Spleen (tissue), 11 donors: ENCODE measurements at regions not wholly inside any gene's neighbourhood (a gene's known extent, or its start where the extent isn't known, plus 50 kb on each side); places are given as distances from the start of the nearest gene placed in this dataset.
"Not testable (repeated sequence)": the region's sequence is repeated elsewhere in the genome, so short reads cannot be mapped to it uniquely, and the experiment has no call there.

Experiments
- DNase-seq: peaks from one replicate; pipeline ENCODE4 v3.0.0-alpha.2; 2020
- H3K27ac ChIP-seq, 8 donors: fragments of 200-600 bp; sonication (generic) in 7 of 8; 1 replicate in 4 of 8; 2 replicates in 4 of 8; pipeline versions ENCODE4 v1.5.0 to v1.8.0; 2016 to 2021; ENCODE audit warnings: inconsistent platforms in 4 of 8, mild to moderate bottlenecking in 4 of 8, moderate library complexity in 1 of 8
- H3K27me3 ChIP-seq, 7 donors: fragments of 200-600 bp; sonication (generic) in 6 of 7; replicated peaks in 1 of 7; 1 replicate in 4 of 7; 2 replicates in 3 of 7; pipeline versions ENCODE4 v1.5.0 to v1.8.0; 2016 to 2021; ENCODE audit warnings: inconsistent platforms in 3 of 7, mild to moderate bottlenecking in 1 of 7
- H3K36me3 ChIP-seq, 6 donors: fragments of 200-600 bp; sonication (generic) in 5 of 6; 1 replicate in 4 of 6; 2 replicates in 2 of 6; pipeline versions ENCODE4 v1.5.0 to v1.8.0; 2016 to 2021; ENCODE audit warnings: inconsistent platforms in 2 of 6
- H3K4me1 ChIP-seq, 6 donors: fragments of 200-600 bp; sonication (generic) in 5 of 6; 1 replicate in 3 of 6; 2 replicates in 3 of 6; pipeline versions ENCODE4 v1.5.0 to v1.8.0; 2016 to 2021; ENCODE audit warnings: inconsistent platforms in 3 of 6
- H3K4me3 ChIP-seq, 8 donors: fragments of 200-600 bp; sonication (generic) in 7 of 8; 1 replicate in 4 of 8; 2 replicates in 4 of 8; pipeline versions ENCODE4 v1.5.0 to v1.8.0; 2016 to 2021; ENCODE audit warnings: inconsistent platforms in 4 of 8, mild to moderate bottlenecking in 4 of 8, moderate library complexity in 2 of 8
- H3K9me3 ChIP-seq, 8 donors: fragments of 200-600 bp; sonication (generic) in 7 of 8; 1 replicate in 4 of 8; 2 replicates in 4 of 8; pipeline versions ENCODE4 v1.5.0 to v1.8.0; 2016 to 2021; ENCODE audit warnings: inconsistent platforms in 4 of 8
- POLR2A ChIP-seq, 3 donors: fragments of 450-650 bp; IDR thresholded peaks; one replicate each; pipeline ENCODE4 v1.5.1; 2017; ENCODE audit warnings: antibody characterized with exemption in 3 of 3, mild to moderate bottlenecking in 1 of 3
- POLR2AphosphoS5 ChIP-seq, 3 donors: sonication (generic); formaldehyde crosslinking; IDR thresholded peaks; one replicate each; pipeline ENCODE4 v1.5.1; 2017; ENCODE audit warnings: antibody characterized with exemption in 3 of 3
- WGBS, 5 donors: extraction: QIAGEN DNeasy Blood & Tissue Kit in 3 of 5; methylation state at CpG; one replicate each; pipeline versions ENCODE4 v1.1.5 to v1.1.7; 2013 to 2018; 5-methylcytosine and 5-hydroxymethylcytosine counted together
- intact Hi-C: fragments of 100-400 bp; cut with DNase I; formaldehyde crosslinking; loops from one replicate; pipeline ENCODE4 v1.15.0; 2023; ENCODE audit warnings: low total_unique reads
- TF ChIP-seq, protein P1 (sequence below), 11 experiments: fragments of 200-600 bp in 7 of 11; fragments of 450-650 bp in 4 of 11; sonication (generic) in 4 of 11; IDR thresholded peaks in 8 of 11; conservative IDR thresholded peaks in 3 of 11; 1 replicate in 7 of 11; 2 replicates in 4 of 11; pipeline versions ENCODE4 v1.4.0 to v1.8.0; 2016 to 2021; ENCODE audit warnings: antibody characterized with exemption in 11 of 11, inconsistent platforms in 4 of 11, mild to moderate bottlenecking in 1 of 11
- donor health status: healthy with polysubstance abuse.
- donor health status: DM: no; HTN: no; CAD: no; lungs with moderate emphysema.
- donor health status: DM: no; HTN: no; CAD: no.
- donor health status: Bipolar disorder and iron deficiency.
- donor health status: healthy.
- donor health status: DM: no; HTN: no; CAD: no.
- donor health status: DM: yes; HTN: yes; CAD: no.

DNA sequence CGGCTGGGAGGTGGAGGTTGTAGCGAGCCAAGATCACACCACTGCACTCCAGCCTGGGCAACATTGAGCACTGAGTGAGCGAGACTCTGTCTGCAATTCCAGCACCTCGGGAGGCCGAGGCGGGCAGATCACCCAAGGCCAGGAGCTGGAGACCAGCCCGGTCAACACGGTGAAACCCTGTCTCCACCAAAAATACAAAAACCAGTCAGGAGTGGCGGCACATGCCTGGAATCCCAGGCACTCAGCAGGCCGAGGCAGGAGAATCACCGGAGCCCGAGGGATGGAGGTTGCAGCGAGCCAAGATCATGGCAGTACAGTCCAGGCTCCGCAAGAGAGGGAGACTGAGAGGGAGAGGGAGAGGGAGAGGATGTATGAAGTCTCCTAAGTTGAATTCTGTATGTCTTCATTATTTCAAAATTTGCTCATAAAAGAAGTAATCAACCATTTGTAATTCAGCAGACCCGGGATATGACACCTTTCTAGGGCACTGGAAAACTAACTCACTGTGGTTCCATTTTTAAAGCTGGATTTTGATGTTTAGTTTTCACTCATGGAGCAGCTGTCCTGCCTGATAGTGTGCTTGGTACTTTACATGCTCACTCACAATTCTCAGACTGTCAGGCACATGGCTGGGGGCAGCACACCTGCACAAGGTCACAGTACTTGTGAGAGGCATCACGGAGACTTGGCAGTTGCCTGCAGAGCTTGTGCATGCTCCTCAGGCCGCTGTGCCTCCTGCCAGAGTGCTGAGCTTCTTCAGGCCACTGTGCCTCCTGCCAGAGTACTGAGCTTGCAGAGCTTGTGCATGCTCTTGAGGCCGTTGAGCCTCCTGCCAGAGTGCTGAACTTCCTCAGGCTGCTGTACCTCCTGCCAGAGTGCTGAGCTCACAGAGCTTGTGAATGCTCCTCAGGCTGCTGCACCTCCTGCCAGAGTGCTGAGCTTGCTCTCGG, 106.2 kb downstream of the ERMARD start:
- Histone ChIP-seq H3K36me3 (no peaks in the 10 kb centered on the region), H3K27me3 (peaks cover 0 to 4% (median 0%) of the 10 kb centered on the region in 7 donors), H3K4me3 (no peak overlapping the region), H3K9me3 (peaks cover 0 to 33% (median 19%) of the 10 kb centered on the region in 8 donors), H3K27ac (no peak overlapping the region), H3K4me1 (peaks cover 0 to 13% (median 8%) of the 10 kb centered on the region in 6 donors)
- 91 to 94% (median 92%) methylated on average over 15 to 19 of the region's 19 CpGs for WGBS, 5 donors
- TF ChIP-seq, protein P1, sequence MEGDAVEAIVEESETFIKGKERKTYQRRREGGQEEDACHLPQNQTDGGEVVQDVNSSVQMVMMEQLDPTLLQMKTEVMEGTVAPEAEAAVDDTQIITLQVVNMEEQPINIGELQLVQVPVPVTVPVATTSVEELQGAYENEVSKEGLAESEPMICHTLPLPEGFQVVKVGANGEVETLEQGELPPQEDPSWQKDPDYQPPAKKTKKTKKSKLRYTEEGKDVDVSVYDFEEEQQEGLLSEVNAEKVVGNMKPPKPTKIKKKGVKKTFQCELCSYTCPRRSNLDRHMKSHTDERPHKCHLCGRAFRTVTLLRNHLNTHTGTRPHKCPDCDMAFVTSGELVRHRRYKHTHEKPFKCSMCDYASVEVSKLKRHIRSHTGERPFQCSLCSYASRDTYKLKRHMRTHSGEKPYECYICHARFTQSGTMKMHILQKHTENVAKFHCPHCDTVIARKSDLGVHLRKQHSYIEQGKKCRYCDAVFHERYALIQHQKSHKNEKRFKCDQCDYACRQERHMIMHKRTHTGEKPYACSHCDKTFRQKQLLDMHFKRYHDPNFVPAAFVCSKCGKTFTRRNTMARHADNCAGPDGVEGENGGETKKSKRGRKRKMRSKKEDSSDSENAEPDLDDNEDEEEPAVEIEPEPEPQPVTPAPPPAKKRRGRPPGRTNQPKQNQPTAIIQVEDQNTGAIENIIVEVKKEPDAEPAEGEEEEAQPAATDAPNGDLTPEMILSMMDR (IDR thresholded peaks at IDR 0.05 in 8 of 11, conservative IDR thresholded peaks at IDR 0.05 in 3 of 11), result no peak
- TF ChIP-seq POLR2AphosphoS5 (IDR thresholded peaks at IDR 0.05) (no peak), POLR2A (IDR thresholded peaks at IDR 0.05) (no peak)
- peak; percentile 58 for DNase-seq
- intact Hi-C loops, result no loop called here

DNA sequence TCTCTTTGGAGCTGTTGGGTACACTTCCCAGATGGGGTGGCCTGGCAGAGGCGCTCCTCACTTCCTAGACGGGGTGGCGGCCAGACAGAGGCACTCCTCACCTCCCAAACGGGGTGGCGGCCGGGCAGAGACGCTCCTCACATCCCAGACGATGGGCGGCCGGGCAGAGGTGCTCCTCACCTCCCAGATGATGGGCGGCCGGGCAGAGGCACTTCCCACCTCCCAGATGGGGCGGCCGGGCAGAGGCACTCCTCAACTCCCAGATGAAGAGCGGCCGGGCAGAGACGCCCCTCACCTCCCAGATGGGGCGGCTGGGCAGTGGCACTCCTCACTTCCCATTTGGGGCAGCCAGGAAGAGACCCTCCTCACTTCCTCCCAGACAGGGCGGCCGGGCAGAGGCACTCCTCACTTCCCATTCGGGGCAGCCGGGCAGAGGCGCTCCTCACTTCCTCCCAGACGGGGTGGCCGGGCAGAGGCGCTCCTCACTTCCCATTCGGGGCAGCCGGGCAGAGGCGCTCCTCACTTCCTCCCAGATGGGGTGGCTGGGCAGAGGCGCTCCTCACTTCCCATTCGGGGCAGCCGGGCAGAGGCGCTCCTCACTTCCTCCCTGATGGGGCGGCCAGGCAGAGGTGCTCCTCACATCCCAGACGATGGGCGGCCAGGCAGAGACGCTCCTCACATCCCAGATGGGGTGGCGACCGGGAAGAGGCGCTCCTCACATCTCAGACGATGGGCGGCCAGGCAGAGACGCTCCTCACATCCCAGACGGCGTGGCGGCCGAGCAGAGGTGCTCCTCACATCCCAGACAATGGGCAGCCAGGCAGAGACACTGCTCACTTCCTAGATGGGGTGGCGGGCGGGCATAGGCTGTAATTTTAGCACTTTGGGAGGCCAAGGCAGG, 105.3 kb downstream of the ERMARD start:
- intact Hi-C loops, H3K36me3 ChIP-seq, H3K4me3 ChIP-seq, H3K27ac ChIP-seq, H3K27me3 ChIP-seq: not testable (repeated sequence)
- Histone ChIP-seq H3K9me3 (peaks cover 0 to 33% (median 19%) of the 10 kb centered on the region in 8 donors), H3K4me1 (peaks cover 0 to 17% (median 8%) of the 10 kb centered on the region in 6 donors)
- DNase-seq, result peak; percentile 37
- 86 to 93% (median 90%) methylated on average over 34 to 49 of the region's 49 CpGs for WGBS, 5 donors

DNA sequence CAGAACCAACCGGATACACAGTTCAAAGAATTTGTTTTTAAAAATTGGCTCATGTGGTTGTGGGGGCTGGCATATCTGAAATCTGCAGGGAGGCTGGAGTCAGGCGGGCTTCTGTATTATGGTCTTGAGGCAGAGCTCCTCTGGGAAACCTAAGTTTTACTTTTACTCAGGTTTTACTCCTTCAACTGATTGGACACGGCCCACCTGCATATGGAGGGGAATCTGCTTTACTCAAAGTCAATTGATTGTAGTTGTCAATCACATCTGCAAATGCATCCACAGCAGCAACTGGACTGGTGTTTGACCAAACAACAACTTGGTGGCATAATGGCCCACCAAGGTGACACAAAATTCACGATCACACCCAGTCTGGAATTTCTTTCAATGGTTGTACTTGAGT, 103.4 kb downstream of the ERMARD start:
- DNase-seq, result no peak
- WGBS, 5 donors, result 90 to 98% (median 94%) methylated on average over 4 of the region's 4 CpGs
- no peak overlapping the region for H3K4me3 ChIP-seq
- H3K27ac ChIP-seq, result no peak overlapping the region
- no peaks in the 10 kb centered on the region for H3K27me3 ChIP-seq
- no peaks in the 10 kb centered on the region for H3K36me3 ChIP-seq
- H3K9me3 ChIP-seq, result peaks cover 0 to 33% (median 19%) of the 10 kb centered on the region in 8 donors
- no peak for TF ChIP-seq POLR2A (IDR thresholded peaks at IDR 0.05)
- TF ChIP-seq, protein P1 (IDR thresholded peaks at IDR 0.05 in 8 of 11, conservative IDR thresholded peaks at IDR 0.05 in 3 of 11), result no peak
- TF ChIP-seq POLR2AphosphoS5 (IDR thresholded peaks at IDR 0.05), result no peak
- H3K4me1 ChIP-seq, result peaks cover 0 to 13% (median 0%) of the 10 kb centered on the region in 6 donors
- intact Hi-C loops, result no loop called here

DNA sequence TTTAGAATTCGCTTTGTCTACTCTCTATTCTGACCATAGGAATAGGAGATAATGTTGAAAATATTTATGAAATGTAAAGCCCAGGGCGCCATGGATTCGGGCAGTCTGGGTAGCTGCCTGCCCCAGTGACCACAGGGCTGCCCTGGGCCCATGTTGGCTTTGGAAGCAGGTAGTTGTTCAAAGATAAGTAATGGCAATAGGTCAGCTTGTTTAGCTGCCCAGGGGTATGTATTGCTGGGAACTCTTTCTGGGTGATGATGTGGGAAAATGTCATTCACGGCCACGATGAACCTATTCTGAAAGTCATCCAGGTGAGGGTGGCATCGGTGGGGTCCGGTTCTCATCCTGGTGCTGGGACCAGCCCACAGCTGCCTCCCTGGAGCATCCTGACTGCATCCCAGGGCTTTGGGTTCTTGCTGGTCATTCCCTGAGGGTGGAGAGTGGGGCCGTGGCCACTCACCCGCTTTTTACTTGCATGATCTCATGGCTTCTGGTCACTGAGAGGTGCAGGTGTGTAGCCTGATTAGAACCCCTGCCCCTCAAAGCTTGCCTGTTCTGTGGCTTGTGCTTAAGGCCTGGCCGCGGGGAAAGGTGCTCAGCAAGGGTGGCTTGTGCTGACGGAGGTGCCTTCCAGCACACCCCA, 102.8 kb downstream of the ERMARD start:
- 91 to 98% (median 94%) methylated on average over 11 to 12 of the region's 12 CpGs for WGBS, 5 donors
- Histone ChIP-seq H3K9me3 (peaks cover 0 to 33% (median 19%) of the 10 kb centered on the region in 8 donors), H3K4me3 (no peak overlapping the region), H3K27me3 (no peaks in the 10 kb centered on the region), H3K4me1 (peaks cover 0 to 13% (median 0%) of the 10 kb centered on the region in 6 donors), H3K36me3 (no peaks in the 10 kb centered on the region), H3K27ac (no peak overlapping the region)
- intact Hi-C loops, result no loop called here
- TF ChIP-seq, protein P1 (IDR thresholded peaks at IDR 0.05 in 8 of 11, conservative IDR thresholded peaks at IDR 0.05 in 3 of 11), result no peak
- no peak for TF ChIP-seq POLR2AphosphoS5 (IDR thresholded peaks at IDR 0.05)
- TF ChIP-seq POLR2A (IDR thresholded peaks at IDR 0.05), result no peak
- DNase-seq, result peak; percentile 22
